IMR-90 (cell line): ENCODE measurements at regions not wholly inside any gene's neighbourhood (a gene's known extent, or its start where the extent isn't known, plus 50 kb on each side); places are given as distances from the start of the nearest gene placed in this dataset.

Experiments used
- ATAC-seq: fragments of 200-7000 bp; cut with Tn5 transposase; 2 replicates; pipeline ENCODE4 v1.9.1; 2020; ENCODE audit warnings: low read depth, mild to moderate bottlenecking, moderate library complexity
- BruUV-seq: library from RNA; stranded (reverse); fragments of 400-500 nt; replicated peaks from 2 replicates; lab custom pipeline; 2021; lab: Mats Ljungman, UMichigan
- CTCF ChIA-PET: fragments of 300-600 bp; formaldehyde crosslinking; extraction: SDS; loops from one replicate; lab custom pipeline; 2021; ENCODE audit warnings: antibody characterized with exemption; lab: Yijun Ruan, JAX
- POLR2A ChIA-PET: fragments of 300-600 bp; sonication (Branson Sonifier 250); formaldehyde crosslinking; loops from one replicate; lab custom pipeline; 2022; ENCODE audit warnings: antibody characterized with exemption; ENCODE audit not compliant: unreplicated experiment; lab: Charles Lee
- DNase-seq: peaks from one replicate; pipeline ENCODE4 v3.0.0; 2013
- H2AFZ ChIP-seq: replicated peaks from 2 replicates; pipeline ENCODE3; 2013; ENCODE audit warnings: low read length, mild to moderate bottlenecking; ENCODE audit not compliant: poor library complexity
- H2AK5ac ChIP-seq: 2 replicates; pipeline ENCODE4 v1.6.1; 2013; ENCODE audit warnings: low read depth, low read length, inconsistent platforms
- H2AK9ac ChIP-seq: replicated peaks from 2 replicates; pipeline ENCODE3; 2013; ENCODE audit warnings: mild to moderate bottlenecking, low read depth, low read length, moderate library complexity; ENCODE audit not compliant: poor library complexity
- H2BK120ac ChIP-seq: 2 replicates; pipeline ENCODE4 v1.6.1; 2013; ENCODE audit warnings: low read depth, low read length, inconsistent platforms
- H2BK15ac ChIP-seq: 3 replicates; pipeline ENCODE4 v1.6.1; 2013; ENCODE audit warnings: low read depth, low read length, inconsistent platforms
- H2BK20ac ChIP-seq: 2 replicates; pipeline ENCODE4 v1.6.1; 2013; ENCODE audit warnings: low read depth, mild to moderate bottlenecking, inconsistent platforms, low read length, moderate library complexity
- H2BK5ac ChIP-seq: 2 replicates; pipeline ENCODE4 v1.6.1; 2013; ENCODE audit warnings: mild to moderate bottlenecking, low read depth, low read length, inconsistent platforms; ENCODE audit not compliant: poor library complexity, severe bottlenecking
- H3K14ac ChIP-seq: replicated peaks from 2 replicates; pipeline ENCODE4 v1.6.1; 2013; ENCODE audit warnings: low read depth, low read length, inconsistent platforms
- H3K18ac ChIP-seq: 2 replicates; pipeline ENCODE4 v1.6.1; 2013; ENCODE audit warnings: low read depth, low read length, control low read depth
- H3K23ac ChIP-seq: 2 replicates; pipeline ENCODE4 v1.6.1; 2013; ENCODE audit warnings: low read depth, low read length, inconsistent platforms
- H3K27ac ChIP-seq: 2 replicates; pipeline ENCODE4 v1.5.1; 2013; ENCODE audit warnings: mild to moderate bottlenecking, control low read depth, low read length; ENCODE audit not compliant: insufficient read depth
- H3K27me3 ChIP-seq: 2 replicates; pipeline ENCODE4 v1.6.1; 2013; ENCODE audit warnings: low read length; ENCODE audit not compliant: control insufficient read depth, insufficient read depth
- H3K36me3 ChIP-seq: 2 replicates; pipeline ENCODE4 v1.6.1; 2013; ENCODE audit warnings: low read length, mixed read lengths; ENCODE audit not compliant: control insufficient read depth, insufficient read depth
- H3K4ac ChIP-seq: 2 replicates; pipeline ENCODE4 v1.6.1; 2013; ENCODE audit warnings: low read depth, low read length, inconsistent platforms
- H3K4me1 ChIP-seq: 2 replicates; pipeline ENCODE4 v1.6.1; 2013; ENCODE audit warnings: low read length, mixed read lengths; ENCODE audit not compliant: control insufficient read depth, insufficient read depth
- H3K4me2 ChIP-seq: 2 replicates; pipeline ENCODE4 v1.6.1; 2013; ENCODE audit warnings: low read depth, mild to moderate bottlenecking, control low read depth, low read length, moderate library complexity
- H3K4me3 ChIP-seq: 2 replicates; pipeline ENCODE4 v1.5.1; 2013; ENCODE audit warnings: low read depth, mild to moderate bottlenecking, control low read depth, low read length, moderate library complexity; ENCODE audit not compliant: insufficient read depth
- H3K56ac ChIP-seq: 2 replicates; pipeline ENCODE4 v1.6.1; 2013; ENCODE audit warnings: low read length, inconsistent platforms; ENCODE audit not compliant: insufficient read depth; ENCODE audit errors: extremely low read depth
- H3K79me1 ChIP-seq, 2 experiments: 2 replicates each; pipeline ENCODE4 v1.6.1; 2013; ENCODE audit warnings: low read length in 2 of 2, inconsistent platforms in 1 of 2, low read depth in 1 of 2
- H3K9ac ChIP-seq: 2 replicates; pipeline ENCODE4 v1.6.1; 2013; ENCODE audit warnings: low read depth, low read length, control low read depth
- H3K9me1 ChIP-seq: 2 replicates; pipeline ENCODE4 v1.6.1; 2013; ENCODE audit warnings: low read length, inconsistent platforms; ENCODE audit not compliant: insufficient read depth
- H3K9me3 ChIP-seq: 2 replicates; pipeline ENCODE4 v1.6.1; 2013; ENCODE audit warnings: low read length; ENCODE audit not compliant: control insufficient read depth, insufficient read depth
- H4K20me1 ChIP-seq: 2 replicates; pipeline ENCODE4 v1.6.1; 2013; ENCODE audit warnings: low read length, inconsistent platforms; ENCODE audit not compliant: insufficient read depth
- H4K5ac ChIP-seq: 2 replicates; pipeline ENCODE4 v1.6.1; 2013; ENCODE audit warnings: mild to moderate bottlenecking, low read depth, low read length, control low read depth
- H4K8ac ChIP-seq, 2 experiments: 2 replicates each; pipeline ENCODE4 v1.6.1; 2013; ENCODE audit warnings: low read depth in 2 of 2, low read length in 2 of 2, control low read depth in 1 of 2, inconsistent platforms in 1 of 2
- H4K91ac ChIP-seq: 2 replicates; pipeline ENCODE4 v1.6.1; 2013; ENCODE audit warnings: low read depth, low read length, inconsistent platforms; ENCODE audit not compliant: insufficient read depth
- CEBPB ChIP-seq: IDR thresholded peaks from 2 replicates; pipeline ENCODE4 v1.6.1; 2012; ENCODE audit warnings: low read depth, low read length, improper control_type of control experiment
- ELK1 ChIP-seq: fragments of 150-350 bp; IDR thresholded peaks from 2 replicates; pipeline ENCODE4 v1.6.1; 2016; ENCODE audit warnings: low read depth, mild to moderate bottlenecking, low read length, moderate library complexity, borderline replicate concordance
- MAFK ChIP-seq: IDR thresholded peaks from 2 replicates; pipeline ENCODE4 v1.6.1; 2012; ENCODE audit warnings: low read depth, low read length, improper control_type of control experiment
- MAZ ChIP-seq: IDR thresholded peaks from 2 replicates; pipeline ENCODE4 v1.6.1; 2012; ENCODE audit warnings: low read depth, mild to moderate bottlenecking, low read length, improper control_type of control experiment, moderate library complexity, borderline replicate concordance
- MXI1 ChIP-seq: IDR thresholded peaks from 2 replicates; pipeline ENCODE4 v1.6.1; 2012; ENCODE audit warnings: low read depth, mild to moderate bottlenecking, low read length, moderate library complexity, borderline replicate concordance
- NFE2L2 ChIP-seq: fragments of 150-350 bp; IDR thresholded peaks from 2 replicates; pipeline ENCODE4 v1.6.1; 2016; ENCODE audit warnings: low read depth, mild to moderate bottlenecking, low read length
- RAD21 ChIP-seq: IDR thresholded peaks from 2 replicates; pipeline ENCODE4 v1.6.1; 2012; ENCODE audit warnings: low read length, improper control_type of control experiment
- RCOR1 ChIP-seq: IDR thresholded peaks from 2 replicates; pipeline ENCODE4 v1.6.1; 2012; ENCODE audit warnings: mild to moderate bottlenecking, low read length, improper control_type of control experiment; ENCODE audit not compliant: insufficient replicate concordance
- RFX5 ChIP-seq: IDR thresholded peaks from 2 replicates; pipeline ENCODE4 v1.8.0; 2012; ENCODE audit warnings: low read depth, mild to moderate bottlenecking, low read length, moderate library complexity
- SMC3 ChIP-seq: fragments of 150-350 bp; IDR thresholded peaks from 2 replicates; pipeline ENCODE4 v1.6.1; 2016; ENCODE audit warnings: low read depth, mild to moderate bottlenecking, antibody characterized with exemption, low read length, moderate library complexity
- USF2 ChIP-seq: fragments of 150-350 bp; IDR thresholded peaks from 2 replicates; pipeline ENCODE4 v1.6.1; 2017; ENCODE audit warnings: mild to moderate bottlenecking, antibody characterized with exemption, low read length, low read depth
- WGBS, 2 experiments: methylation state at CpG; one replicate each; pipeline versions ENCODE4 v1.1.5 to v1.1.7; 2013; ENCODE audit warnings: missing lambda C conversion rate in 2 of 2; ENCODE audit not compliant: insufficient read length in 1 of 2; ENCODE audit errors: extremely low coverage in 2 of 2; 5-methylcytosine and 5-hydroxymethylcytosine counted together
- dilution Hi-C: fragments of 300-500 bp; cut with HindIII; formaldehyde crosslinking; loops from one replicate; pipeline ENCODE4 v1.14.3; 2018; ENCODE audit warnings: low sequenced_read_pairs; ENCODE audit not compliant: unreplicated experiment
- in situ Hi-C: fragments of 300-500 bp; cut with MboI; formaldehyde crosslinking; loops from 3 replicates; pipeline ENCODE4 v1.14.3; 2019; ENCODE audit warnings: low sequenced_read_pairs, inconsistent platforms, mixed read lengths
- intact Hi-C: fragments of 100-400 bp; cut with micrococcal nuclease; formaldehyde crosslinking; loops from 2 replicates; pipeline ENCODE4 v1.10.0; 2022
- TF ChIP-seq, protein P1 (sequence below): conservative IDR thresholded peaks from 2 replicates; pipeline ENCODE4 v1.5.1; 2012; ENCODE audit warnings: mild to moderate bottlenecking, low read depth, low read length, improper control_type of control experiment

- in situ Hi-C loops (no loop called here), dilution Hi-C loops (loop anchor here (25.0 kb wide), 1 partner anchor 595 kb away; no protein-coding TSS in a partner anchor), intact Hi-C loops (no loop called here)
- BruUV-seq, result no TSS peak
- H3K4me1 ChIP-seq, result no peaks in the 10 kb centered on the region
- WGBS, 2 experiments, result 82% methylated on average over 3 of the region's 4 CpGs; no CpG with 5 or more reads in 1 of the 2 experiments
- H3K9me3 ChIP-seq, result no peaks in the 10 kb centered on the region
- no peaks in the 10 kb centered on the region for H4K20me1 ChIP-seq
- no peak overlapping the region for H4K8ac ChIP-seq
- no peak overlapping the region for H2AFZ ChIP-seq
- H2AK9ac ChIP-seq, result no peak overlapping the region
- H3K4ac ChIP-seq, result no peak overlapping the region
- H3K14ac ChIP-seq, result no peak overlapping the region
- ChIA-PET CTCF (interaction anchor here (0.6 kb wide), 2 partner anchors 46 to 367 kb away, joined by 3 to 4 read pairs; no protein-coding TSS in a partner anchor), POLR2A (no interaction called here)
- no peaks in the 10 kb centered on the region for H3K36me3 ChIP-seq
- no peak for ATAC-seq
- no peak overlapping the region for H3K9ac ChIP-seq
- H4K5ac ChIP-seq, result no peak overlapping the region
- H3K56ac ChIP-seq, result no peak overlapping the region
- H3K27ac ChIP-seq, result no peak overlapping the region
- H2BK20ac ChIP-seq, result no peak overlapping the region
- H3K18ac ChIP-seq, result no peak overlapping the region
- no peaks in the 10 kb centered on the region for H3K79me1 ChIP-seq
- no peak overlapping the region for H3K4me3 ChIP-seq
- no peaks in the 10 kb centered on the region for H3K9me1 ChIP-seq
- no peak overlapping the region for H4K91ac ChIP-seq
- H2BK15ac ChIP-seq, result no peak overlapping the region
- no peak overlapping the region for H2BK5ac ChIP-seq
- TF ChIP-seq RCOR1 (no peak), RAD21 (no peak), MXI1 (no peak), USF2 (no peak), MAZ (no peak), CEBPB (no peak), ELK1 (no peak), MAFK (no peak), NFE2L2 (no peak), SMC3 (no peak), RFX5 (no peak)
- TF ChIP-seq, protein P1, sequence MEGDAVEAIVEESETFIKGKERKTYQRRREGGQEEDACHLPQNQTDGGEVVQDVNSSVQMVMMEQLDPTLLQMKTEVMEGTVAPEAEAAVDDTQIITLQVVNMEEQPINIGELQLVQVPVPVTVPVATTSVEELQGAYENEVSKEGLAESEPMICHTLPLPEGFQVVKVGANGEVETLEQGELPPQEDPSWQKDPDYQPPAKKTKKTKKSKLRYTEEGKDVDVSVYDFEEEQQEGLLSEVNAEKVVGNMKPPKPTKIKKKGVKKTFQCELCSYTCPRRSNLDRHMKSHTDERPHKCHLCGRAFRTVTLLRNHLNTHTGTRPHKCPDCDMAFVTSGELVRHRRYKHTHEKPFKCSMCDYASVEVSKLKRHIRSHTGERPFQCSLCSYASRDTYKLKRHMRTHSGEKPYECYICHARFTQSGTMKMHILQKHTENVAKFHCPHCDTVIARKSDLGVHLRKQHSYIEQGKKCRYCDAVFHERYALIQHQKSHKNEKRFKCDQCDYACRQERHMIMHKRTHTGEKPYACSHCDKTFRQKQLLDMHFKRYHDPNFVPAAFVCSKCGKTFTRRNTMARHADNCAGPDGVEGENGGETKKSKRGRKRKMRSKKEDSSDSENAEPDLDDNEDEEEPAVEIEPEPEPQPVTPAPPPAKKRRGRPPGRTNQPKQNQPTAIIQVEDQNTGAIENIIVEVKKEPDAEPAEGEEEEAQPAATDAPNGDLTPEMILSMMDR, result no peak
- no peak overlapping the region for H3K4me2 ChIP-seq
- no peak overlapping the region for H2AK5ac ChIP-seq
- no peak overlapping the region for H3K23ac ChIP-seq
- H2BK120ac ChIP-seq, result no peak overlapping the region
- peaks cover 51% of the 10 kb centered on the region for H3K27me3 ChIP-seq
- DNase-seq, result no peak
Measured at GRCh38 chr2:235142601-235143000, 190.8 kb downstream of the SH3BP4 start.
